ENCODE measurements at regions not wholly inside any gene's neighbourhood (a gene's known extent, or its start where the extent isn't known, plus 50 kb on each side); places are given as distances from the start of the nearest gene placed in this dataset.

DNA sequence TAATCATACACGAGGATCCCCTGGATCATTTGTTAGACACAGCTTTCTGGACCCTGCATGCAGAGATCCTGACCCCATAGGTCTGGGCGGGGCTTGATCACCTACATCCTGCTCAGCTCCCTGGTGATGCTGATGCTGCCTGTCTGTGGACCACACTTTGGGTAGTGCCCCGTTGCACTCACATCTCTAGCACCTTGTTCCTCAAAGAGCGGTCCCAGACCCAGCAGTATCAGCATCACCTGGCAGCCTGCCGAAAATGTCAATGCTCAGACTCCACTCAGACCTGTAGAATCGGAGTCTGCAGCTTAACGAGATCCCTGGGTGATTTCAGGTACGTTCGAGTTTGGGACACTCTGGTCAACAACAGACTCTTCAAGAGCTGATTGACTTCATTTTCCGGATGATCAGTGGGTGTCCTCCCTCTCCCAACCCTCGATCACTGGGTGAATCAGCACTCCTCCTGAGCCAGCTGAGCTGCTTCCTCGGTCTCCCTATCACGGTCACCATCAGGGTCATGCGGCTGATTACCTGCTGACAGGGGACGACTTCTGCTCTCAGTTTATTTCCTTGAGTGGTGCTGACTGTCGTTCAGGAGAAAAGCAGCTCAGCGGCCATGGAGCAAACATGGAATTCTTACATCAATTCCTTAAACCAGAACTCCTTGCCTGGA lies 150.6 kb upstream of the RAB12 start:
- DNase-seq, result no peak
- intact Hi-C loops (cut with DNase I; ENCODE audit: low total_unique reads), result no loop called here

DNA sequence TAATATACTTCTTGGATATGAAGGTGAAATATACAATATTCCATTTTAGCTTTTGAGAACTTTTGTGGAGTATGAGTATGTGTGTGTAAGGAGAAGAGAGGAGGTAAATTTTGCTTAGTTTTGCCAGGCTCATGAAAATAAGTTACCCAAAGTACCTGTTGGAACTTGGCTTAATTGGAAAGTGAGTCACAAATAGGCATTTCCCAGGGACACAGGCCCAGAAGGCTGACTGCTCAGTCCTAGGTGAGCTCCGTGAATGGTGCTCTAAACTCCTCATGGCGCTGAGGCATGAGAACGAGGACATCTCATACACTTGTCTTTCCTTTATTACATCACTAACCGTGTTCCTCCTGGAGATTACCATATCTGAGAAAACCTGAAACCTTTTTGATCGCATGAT lies 148.5 kb upstream of the RAB12 start:
- Histone ChIP-seq H3K27ac (no peak overlapping the region), H3K36me3 (no peaks in the 10 kb centered on the region), H3K9me3 (no peaks in the 10 kb centered on the region), H3K4me1 (no peaks in the 10 kb centered on the region), H3K27me3 (no peaks in the 10 kb centered on the region), H3K4me3 (no peak overlapping the region)
- no peak for DNase-seq
- TF ChIP-seq POLR2A (IDR thresholded peaks at IDR 0.05), result no peak
- TF ChIP-seq, protein P1, sequence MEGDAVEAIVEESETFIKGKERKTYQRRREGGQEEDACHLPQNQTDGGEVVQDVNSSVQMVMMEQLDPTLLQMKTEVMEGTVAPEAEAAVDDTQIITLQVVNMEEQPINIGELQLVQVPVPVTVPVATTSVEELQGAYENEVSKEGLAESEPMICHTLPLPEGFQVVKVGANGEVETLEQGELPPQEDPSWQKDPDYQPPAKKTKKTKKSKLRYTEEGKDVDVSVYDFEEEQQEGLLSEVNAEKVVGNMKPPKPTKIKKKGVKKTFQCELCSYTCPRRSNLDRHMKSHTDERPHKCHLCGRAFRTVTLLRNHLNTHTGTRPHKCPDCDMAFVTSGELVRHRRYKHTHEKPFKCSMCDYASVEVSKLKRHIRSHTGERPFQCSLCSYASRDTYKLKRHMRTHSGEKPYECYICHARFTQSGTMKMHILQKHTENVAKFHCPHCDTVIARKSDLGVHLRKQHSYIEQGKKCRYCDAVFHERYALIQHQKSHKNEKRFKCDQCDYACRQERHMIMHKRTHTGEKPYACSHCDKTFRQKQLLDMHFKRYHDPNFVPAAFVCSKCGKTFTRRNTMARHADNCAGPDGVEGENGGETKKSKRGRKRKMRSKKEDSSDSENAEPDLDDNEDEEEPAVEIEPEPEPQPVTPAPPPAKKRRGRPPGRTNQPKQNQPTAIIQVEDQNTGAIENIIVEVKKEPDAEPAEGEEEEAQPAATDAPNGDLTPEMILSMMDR (IDR thresholded peaks at IDR 0.05 in 4 of 5, conservative IDR thresholded peaks at IDR 0.05 in 1 of 5), result no peak
- no peak for ATAC-seq
- in situ Hi-C loops (cut with MboI; ENCODE audit: low sequenced_read_pairs in 4 of 4) (loop anchor here in 1 of 4 donors (10.0 kb wide), 1 partner anchor 1246 kb away; no protein-coding TSS in a partner anchor), intact Hi-C loops (cut with DNase I; ENCODE audit: low total_unique reads) (no loop called here)

More for the DNA sequence above, 150.6 kb upstream of the RAB12 start:
- H3K9me3 ChIP-seq, result no peaks in the 10 kb centered on the region
- ATAC-seq, result no peak
- no peak overlapping the region for H3K27ac ChIP-seq
- in situ Hi-C loops (cut with MboI; ENCODE audit: low sequenced_read_pairs in 4 of 4), result no loop called here
- H3K4me1 ChIP-seq, result no peaks in the 10 kb centered on the region
- no peaks in the 10 kb centered on the region for H3K36me3 ChIP-seq
- no peak for TF ChIP-seq POLR2A (IDR thresholded peaks at IDR 0.05)
- TF ChIP-seq, protein P1 (IDR thresholded peaks at IDR 0.05 in 4 of 5, conservative IDR thresholded peaks at IDR 0.05 in 1 of 5), result no peak
- H3K4me3 ChIP-seq, result no peak overlapping the region
- no peaks in the 10 kb centered on the region for H3K27me3 ChIP-seq

DNA sequence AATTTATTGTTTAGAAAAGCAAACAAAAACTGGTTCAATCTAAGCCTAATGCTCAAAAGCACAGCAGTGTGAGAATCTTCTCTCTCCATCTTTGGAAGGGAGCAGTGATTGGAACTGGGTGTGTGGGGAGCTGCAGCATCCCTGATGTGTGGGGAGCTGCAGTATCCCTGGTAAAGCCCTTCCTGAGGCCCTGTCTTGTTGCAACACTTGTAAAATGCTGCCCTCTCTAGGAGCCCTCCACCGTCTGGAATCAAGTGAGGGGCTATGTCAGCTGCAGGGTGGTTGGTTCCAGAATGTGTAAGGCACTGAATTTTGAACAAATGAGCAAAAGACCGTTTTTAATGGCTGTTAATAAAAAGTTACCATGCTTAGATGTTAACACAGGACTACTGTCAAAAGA lies 147.7 kb upstream of the RAB12 start:
- no peaks in the 10 kb centered on the region for H3K4me1 ChIP-seq
- no peak for TF ChIP-seq POLR2A (IDR thresholded peaks at IDR 0.05)
- TF ChIP-seq, protein P1 (IDR thresholded peaks at IDR 0.05 in 4 of 5, conservative IDR thresholded peaks at IDR 0.05 in 1 of 5), result no peak
- no peak overlapping the region for H3K27ac ChIP-seq
- H3K4me3 ChIP-seq, result no peak overlapping the region
- intact Hi-C loops (cut with DNase I; ENCODE audit: low total_unique reads) (no loop called here), in situ Hi-C loops (cut with MboI; ENCODE audit: low sequenced_read_pairs in 4 of 4) (loop anchor here in 1 of 4 donors (10.0 kb wide), 1 partner anchor 1247 kb away; no protein-coding TSS in a partner anchor)
- ATAC-seq (no peak), DNase-seq (no peak)
- no peaks in the 10 kb centered on the region for H3K9me3 ChIP-seq
- H3K27me3 ChIP-seq, result no peaks in the 10 kb centered on the region
- no peaks in the 10 kb centered on the region for H3K36me3 ChIP-seq

DNA sequence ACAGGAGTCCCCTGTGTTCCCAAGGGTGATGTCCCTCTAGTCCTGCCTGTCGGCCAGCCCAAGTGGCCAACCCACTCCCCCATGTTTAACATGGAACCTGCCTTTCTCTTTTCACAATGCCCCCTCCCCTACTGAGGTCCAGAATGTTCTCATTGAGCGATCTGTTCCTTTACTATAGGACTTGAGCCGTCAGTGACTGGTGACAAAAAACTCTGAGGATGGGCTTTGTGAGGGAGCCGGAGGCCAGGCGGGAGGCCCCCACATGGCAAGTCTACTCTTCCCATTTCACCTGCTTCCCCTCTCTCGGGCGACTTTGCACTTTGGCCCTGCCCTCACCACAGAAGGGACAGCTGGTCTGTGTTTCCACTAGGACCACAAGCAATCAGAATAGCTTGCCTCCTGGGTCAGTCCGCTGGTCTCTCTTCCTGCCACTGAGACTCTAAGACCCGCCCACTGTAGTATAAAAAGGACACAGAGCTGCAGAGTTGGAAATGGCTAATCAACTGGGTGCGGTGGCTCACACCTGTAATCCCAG lies 146.5 kb upstream of the RAB12 start:
- no peak for DNase-seq
- TF ChIP-seq, protein P1 (IDR thresholded peaks at IDR 0.05 in 4 of 5, conservative IDR thresholded peaks at IDR 0.05 in 1 of 5), result no peak
- no peak for TF ChIP-seq POLR2A (IDR thresholded peaks at IDR 0.05)
- Histone ChIP-seq H3K9me3 (no peaks in the 10 kb centered on the region), H3K4me1 (no peaks in the 10 kb centered on the region), H3K27me3 (no peaks in the 10 kb centered on the region), H3K4me3 (no peak overlapping the region), H3K36me3 (no peaks in the 10 kb centered on the region), H3K27ac (no peak overlapping the region)
- no peak for ATAC-seq
- in situ Hi-C loops (cut with MboI; ENCODE audit: low sequenced_read_pairs in 4 of 4) (loop anchor here in 1 of 4 donors (10.0 kb wide), 1 partner anchor 1248 kb away; no protein-coding TSS in a partner anchor), intact Hi-C loops (cut with DNase I; ENCODE audit: low total_unique reads) (no loop called here)

Data from gastrocnemius medialis (tissue), 4 donors.